T47D (cell line): ENCODE measurements at regions not wholly inside any gene's neighbourhood (a gene's known extent, or its start where the extent isn't known, plus 50 kb on each side); places are given as distances from the start of the nearest gene placed in this dataset.
A peak's percentile ranks its signal among the peaks of the same experiment; 100 is the strongest.

Experiments used
- DNase-seq, 2 experiments: peaks; one replicate each; pipeline versions ENCODE4 v3.0.0 to v3.0.0-alpha.2; 2011 to 2012; ENCODE audit warnings: low read depth in 1 of 2, low spot score in 1 of 2
- JUND ChIP-seq: IDR thresholded peaks from 2 replicates; pipeline ENCODE4 v1.6.1; 2012; ENCODE audit warnings: low read depth
- in situ Hi-C: cut with HindIII; loops from 2 replicates; pipeline ENCODE4 v1.10.0; 2016; ENCODE audit warnings: low sequenced_read_pairs, low pct_unique_long_range_greater_than_20kb

DNA sequence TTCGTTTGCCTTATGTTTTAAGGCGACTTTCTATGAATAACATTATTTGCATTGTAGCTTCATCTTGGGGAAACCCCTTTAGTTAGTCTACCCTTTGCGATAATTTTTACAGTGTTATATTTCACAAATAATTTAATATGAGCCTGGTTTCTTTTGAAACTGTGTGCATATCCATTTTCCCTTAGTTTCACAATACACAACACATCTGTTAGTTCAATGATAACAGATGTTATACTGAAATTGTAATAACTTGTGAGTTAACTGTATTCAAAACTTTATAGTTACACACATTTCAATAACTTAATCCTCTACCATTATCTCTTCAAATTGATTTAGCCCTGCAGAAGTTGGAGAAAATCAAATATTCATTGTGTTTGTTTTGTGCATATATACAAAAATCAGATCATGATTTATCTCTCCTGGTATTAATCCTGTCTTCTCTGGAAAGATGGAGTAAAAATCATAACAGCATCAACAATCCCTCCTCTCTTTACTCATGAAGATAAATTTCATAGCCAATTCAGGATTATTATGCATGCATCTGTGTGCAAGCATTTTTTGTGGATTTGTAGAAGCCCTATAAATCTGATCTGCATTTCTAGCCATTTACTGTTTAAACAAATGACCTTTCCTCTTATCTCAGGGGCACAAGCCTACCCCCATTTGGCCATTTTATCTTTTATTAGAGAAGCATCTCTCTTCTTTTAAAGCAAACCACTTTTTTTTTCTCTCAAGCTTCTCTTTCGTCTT is 304.0 kb downstream of the VPS13C start:
- no peak for DNase-seq
- in situ Hi-C loops, result no loop called here
- no peak for TF ChIP-seq JUND

DNA sequence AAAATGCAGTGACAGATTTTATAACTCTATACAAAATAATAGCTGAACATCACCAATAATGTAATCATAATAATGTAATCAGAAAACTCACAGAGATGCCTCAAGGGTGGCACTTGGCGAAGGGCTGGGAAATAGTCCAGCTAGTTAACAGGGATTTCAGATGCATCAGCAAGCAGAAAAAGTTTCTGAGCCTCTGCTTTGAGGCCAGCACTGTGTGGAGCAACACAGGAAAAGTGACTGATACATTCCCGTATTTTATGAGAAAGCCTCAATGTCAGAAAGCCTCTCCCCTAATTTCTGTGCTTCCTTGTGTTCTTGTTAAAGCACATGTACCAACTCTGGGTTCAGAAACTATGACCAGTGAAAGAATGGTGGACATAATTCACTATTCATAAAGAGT is 304.8 kb downstream of the VPS13C start:
- in situ Hi-C loops, result no loop called here
- no peak for DNase-seq
- TF ChIP-seq JUND, result no peak

DNA sequence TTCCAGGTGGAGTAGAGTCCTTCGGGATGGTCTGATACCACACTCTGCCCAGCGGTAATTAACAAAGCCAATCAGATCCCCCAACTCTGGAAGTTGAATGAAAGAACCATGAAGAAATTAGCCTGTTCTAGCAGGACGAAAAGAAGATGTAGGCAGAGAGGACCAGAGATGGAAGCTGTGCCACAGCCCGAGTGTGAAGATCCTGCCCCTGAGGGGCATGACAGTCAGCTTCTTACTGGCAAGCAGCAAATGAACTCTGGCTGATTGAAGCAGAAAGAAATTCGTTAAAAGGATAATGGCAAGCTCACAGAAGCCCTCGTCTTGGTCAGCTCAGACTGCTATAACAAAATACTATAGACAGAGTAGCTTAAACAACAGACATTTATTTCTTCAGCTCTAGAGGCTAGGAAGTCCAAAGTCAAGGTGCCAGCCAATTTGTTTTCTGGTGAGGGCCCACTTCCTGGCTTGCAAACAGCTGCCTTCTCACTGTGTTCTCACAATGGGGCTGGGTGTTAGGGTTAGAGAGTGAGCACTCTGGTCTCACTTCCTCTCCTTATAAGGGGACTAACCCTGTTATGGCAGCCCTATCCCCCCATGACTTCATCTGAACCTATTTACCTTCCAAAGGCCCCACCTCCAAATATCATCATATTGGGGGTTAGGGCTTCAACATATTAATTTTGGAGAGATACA is 307.1 kb downstream of the VPS13C start:
- no peak for DNase-seq
- TF ChIP-seq JUND, result no peak
- in situ Hi-C loops, result no loop called here

DNA sequence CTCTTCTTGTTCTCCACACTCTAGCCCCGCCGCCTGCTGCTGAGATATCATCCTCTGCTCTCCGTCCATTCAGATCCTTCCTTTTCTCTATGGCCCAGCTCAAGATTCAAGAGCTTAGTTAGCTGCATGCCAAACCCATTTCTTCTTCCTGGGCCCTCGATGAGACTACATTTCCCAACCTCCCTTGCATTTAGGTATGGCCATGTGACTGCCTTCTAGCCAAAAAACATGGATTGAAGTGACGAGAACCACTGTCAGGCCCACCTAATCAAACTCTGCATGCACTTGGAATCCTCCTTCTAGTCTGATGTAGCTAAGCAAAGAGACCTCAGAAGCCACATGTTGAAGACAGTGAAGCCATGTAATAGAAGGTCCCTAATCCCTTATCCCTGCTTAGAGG is 308.2 kb downstream of the VPS13C start:
- no peak for TF ChIP-seq JUND
- peak in 1 of 2 experiments; percentile 24 for DNase-seq
- in situ Hi-C loops, result no loop called here

DNA sequence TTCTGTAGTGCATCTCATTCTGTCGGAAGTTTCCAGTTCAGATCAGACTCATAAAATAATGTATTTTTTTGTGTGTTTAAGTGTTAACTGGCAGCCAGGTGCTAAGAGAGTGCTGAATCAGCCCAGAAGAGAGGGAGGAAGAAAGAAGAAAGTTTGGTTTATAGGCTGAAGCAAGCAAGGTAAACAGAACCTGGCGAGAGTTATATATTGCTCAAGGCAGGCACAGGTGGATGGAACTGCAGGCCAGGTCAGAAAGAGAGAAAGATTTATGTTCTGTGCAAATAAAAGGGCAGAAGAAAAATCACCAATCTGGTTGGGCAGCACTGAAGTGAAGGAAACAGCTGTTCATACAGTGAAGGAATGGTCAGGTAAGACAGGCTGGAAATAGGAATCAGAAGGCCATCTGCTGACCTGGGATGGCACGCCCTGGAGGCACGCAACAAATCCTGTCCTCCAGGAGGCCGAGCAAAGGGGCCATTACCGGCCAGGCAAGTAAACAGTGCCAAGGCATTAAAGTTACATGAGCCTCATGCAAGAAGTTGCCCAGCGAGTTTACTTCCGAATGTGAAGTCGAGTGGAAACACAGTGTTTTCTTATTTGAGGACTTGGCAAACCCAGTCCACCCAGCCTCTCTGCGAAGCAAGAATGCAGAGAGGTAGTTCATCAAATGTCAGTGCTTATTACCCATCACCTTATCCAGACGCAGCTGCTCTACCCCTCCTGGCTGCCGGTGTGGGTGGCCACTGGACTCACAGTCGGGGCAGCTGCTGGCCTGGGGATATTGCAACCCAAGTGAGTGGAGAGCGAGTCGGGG is 309.8 kb downstream of the VPS13C start:
- TF ChIP-seq JUND, result peak; percentile 84
- in situ Hi-C loops, result no loop called here
- DNase-seq, result peak; percentile 42 to 100

DNA sequence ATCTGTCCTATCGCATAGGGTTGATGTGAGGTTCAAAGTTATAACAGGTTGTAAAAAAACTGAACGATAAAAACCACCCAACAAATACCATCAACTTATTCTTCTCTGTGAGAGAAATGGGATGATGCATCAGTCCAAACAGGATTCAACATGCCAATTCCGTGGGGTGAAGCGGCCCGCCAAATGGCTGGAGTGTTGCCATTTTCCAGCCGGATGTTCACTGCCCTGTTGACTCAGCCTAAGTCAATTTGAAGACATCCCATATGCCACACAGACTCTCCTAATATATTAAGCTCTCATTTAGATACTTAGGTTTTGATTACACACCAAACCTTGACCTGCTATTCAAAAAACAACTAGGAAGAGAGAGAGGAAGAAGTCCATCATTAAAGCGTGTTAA is 311.1 kb downstream of the VPS13C start:
- in situ Hi-C loops, result no loop called here
- peak in 1 of 2 experiments; percentile 75 for DNase-seq
- no peak for TF ChIP-seq JUND

DNA sequence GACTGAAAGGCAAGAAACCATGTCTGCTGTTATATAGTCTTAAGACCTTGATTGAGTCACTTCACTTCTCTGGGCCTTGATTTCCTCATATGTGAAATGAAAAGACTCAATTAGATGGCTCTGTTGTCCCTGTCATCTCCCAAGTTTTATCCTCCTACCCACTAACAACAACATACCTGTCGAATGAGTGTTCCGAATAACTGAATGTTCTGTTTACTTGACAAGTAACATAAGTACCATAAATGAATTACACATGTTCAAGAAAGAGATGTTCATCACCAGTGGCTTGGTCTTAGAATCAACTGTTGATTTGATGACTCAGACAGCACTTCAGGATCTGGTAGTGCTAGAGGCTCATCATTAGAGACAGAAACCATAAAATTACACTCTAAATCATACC is 311.7 kb downstream of the VPS13C start:
- in situ Hi-C loops, result no loop called here
- DNase-seq, result no peak
- no peak for TF ChIP-seq JUND

DNA sequence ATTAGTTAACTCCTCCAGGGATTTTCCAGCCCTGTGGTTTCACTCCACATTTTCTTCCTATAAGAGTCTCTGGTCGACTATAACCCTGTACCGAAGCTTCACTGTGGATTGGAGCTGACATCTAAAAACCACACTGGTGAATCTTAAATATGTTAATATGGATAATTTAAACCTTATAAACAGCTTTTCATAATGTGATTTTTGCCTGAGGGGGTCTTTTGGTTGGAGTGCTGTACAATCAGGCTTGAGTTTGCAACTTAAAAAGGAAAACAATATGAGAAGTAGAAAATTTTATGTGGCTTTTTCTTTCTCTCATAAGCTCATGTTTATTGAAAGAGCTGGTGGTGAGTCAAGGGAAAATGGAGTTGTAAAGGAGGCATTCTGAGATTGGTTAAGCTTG is 313.7 kb downstream of the VPS13C start:
- no peak for TF ChIP-seq JUND
- in situ Hi-C loops, result no loop called here
- DNase-seq, result no peak

DNA sequence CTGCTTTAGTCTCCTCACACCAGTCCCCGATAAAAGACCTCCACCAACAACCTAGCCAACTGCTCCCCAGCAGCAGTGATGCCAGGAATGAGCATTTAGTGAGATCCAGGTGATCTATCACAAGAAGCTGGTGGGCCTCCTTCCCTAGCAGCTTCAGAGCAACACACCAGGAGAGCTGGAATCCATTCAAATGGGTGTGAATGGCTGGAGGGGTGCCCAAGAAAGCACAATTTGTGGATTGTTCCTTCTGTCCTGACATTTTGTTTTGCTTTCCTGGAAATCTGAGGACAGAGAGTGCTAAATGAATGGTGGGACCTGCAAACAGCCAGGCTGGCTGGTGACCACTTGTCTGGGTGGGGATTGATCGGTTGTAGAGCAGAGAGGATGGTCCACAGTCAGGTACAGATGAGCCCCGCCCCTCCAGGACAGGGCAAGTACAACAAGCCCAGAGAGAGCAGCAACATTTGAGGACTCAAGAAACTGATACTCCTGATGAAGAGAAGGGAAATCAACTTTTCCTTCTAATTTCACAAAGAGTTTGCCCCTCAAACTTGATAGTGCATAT is 316.8 kb downstream of the VPS13C start:
- in situ Hi-C loops, result no loop called here
- no peak for DNase-seq
- TF ChIP-seq JUND, result no peak

DNA sequence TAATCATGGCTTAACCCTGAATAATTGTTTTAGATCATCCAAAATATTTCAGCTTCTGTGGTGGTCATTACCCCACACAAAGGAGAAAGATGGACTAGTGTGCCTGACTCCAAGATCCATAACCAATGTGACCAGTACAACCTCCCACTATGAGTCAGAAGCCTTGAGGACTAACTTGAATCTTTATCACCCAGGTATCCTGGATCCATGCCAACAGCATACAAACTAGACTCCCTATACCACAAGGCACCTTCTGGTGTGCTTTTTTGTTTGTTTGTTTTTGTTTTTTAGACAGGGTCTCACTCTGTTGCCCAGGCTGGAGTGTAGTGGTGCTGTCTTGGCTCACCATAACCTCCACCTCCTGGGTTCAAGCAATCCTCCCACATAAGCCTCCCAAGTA is 317.7 kb downstream of the VPS13C start:
- TF ChIP-seq JUND, result no peak
- DNase-seq, result peak in 1 of 2 experiments; percentile 45
- in situ Hi-C loops, result no loop called here

DNA sequence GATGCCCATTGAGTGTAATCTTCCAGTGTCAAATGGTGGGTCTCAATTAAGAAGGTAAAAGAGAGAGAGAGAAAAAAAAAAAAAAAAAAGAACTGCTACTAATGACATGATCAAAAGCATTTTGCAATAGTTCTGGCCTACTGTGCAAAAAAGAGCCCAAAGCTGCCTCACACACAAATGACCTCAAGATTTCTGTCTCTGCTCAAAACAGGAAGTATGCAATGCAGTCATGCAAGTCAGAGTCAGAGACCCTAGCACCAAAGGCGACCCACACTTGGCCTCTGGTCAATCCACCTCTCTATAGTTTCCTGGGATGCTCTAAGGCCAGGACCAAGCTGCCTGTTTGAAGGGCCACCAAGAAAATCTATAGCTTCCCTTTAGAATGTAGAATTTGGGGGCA is 323.5 kb downstream of the VPS13C start:
- no peak for TF ChIP-seq JUND
- in situ Hi-C loops, result no loop called here
- DNase-seq, result no peak

DNA sequence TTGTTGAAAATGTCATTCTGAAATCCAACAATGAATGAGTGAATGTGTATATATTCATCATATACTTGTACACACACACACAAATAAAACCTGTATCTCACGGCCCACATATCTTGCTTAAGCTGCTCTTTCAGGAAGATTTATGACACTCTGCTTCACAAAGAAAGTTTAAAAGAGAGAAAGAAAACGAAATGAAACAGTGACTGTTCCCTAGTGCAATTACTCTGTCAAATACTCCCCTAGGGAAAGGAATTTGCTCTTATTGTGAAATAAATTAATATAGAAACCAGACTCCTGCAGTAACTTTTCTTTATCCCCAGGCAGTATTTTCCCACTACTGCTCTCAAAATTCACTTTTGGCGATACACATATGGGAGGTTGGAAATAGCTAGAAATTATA is 329.1 kb downstream of the VPS13C start:
- no peak for TF ChIP-seq JUND
- no peak for DNase-seq

More for the DNA sequence above, 329.1 kb downstream of the VPS13C start:
- in situ Hi-C loops, result no loop called here
